Hepatocyte (in vitro differentiated cells): ENCODE measurements at regions not wholly inside any gene's neighbourhood (a gene's known extent, or its start where the extent isn't known, plus 50 kb on each side); places are given as distances from the start of the nearest gene placed in this dataset.

Experiments used
- EZH2phosphoT487 ChIP-seq: fragments of 200-600 bp; sonication (generic); IDR thresholded peaks from one replicate; pipeline ENCODE4 v1.6.1; 2018; ENCODE audit warnings: antibody characterized with exemption, mild to moderate bottlenecking, low read depth, moderate library complexity; ENCODE audit not compliant: unreplicated experiment, severe bottlenecking
- TF ChIP-seq, protein P1 (sequence below): fragments of 200-600 bp; sonication (generic); IDR thresholded peaks from 2 replicates; pipeline ENCODE4 v1.5.1; 2016; ENCODE audit warnings: antibody characterized with exemption, mild to moderate bottlenecking; ENCODE audit not compliant: poor library complexity

GRCh38 chr20:60525397-60525796 is 567.2 kb downstream of the CDH26 start:
- TF ChIP-seq, protein P1, sequence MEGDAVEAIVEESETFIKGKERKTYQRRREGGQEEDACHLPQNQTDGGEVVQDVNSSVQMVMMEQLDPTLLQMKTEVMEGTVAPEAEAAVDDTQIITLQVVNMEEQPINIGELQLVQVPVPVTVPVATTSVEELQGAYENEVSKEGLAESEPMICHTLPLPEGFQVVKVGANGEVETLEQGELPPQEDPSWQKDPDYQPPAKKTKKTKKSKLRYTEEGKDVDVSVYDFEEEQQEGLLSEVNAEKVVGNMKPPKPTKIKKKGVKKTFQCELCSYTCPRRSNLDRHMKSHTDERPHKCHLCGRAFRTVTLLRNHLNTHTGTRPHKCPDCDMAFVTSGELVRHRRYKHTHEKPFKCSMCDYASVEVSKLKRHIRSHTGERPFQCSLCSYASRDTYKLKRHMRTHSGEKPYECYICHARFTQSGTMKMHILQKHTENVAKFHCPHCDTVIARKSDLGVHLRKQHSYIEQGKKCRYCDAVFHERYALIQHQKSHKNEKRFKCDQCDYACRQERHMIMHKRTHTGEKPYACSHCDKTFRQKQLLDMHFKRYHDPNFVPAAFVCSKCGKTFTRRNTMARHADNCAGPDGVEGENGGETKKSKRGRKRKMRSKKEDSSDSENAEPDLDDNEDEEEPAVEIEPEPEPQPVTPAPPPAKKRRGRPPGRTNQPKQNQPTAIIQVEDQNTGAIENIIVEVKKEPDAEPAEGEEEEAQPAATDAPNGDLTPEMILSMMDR: no peak
- no peak for TF ChIP-seq EZH2phosphoT487
